Subcutaneous abdominal adipose tissue (tissue), 5 donors: ENCODE measurements at regions not wholly inside any gene's neighbourhood (a gene's known extent, or its start where the extent isn't known, plus 50 kb on each side); places are given as distances from the start of the nearest gene placed in this dataset.
"Not testable (repeated sequence)": the region's sequence is repeated elsewhere in the genome, so short reads cannot be mapped to it uniquely, and the experiment has no call there.

Experiments
- H3K27ac ChIP-seq: one replicate; pipeline ENCODE4 v1.7.0; 2013; ENCODE audit warnings: low read depth, mild to moderate bottlenecking, inconsistent platforms, low read length, moderate library complexity
- H3K27me3 ChIP-seq, 5 donors: one replicate each; pipeline ENCODE4 v1.7.0; 2013; ENCODE audit warnings: low read length in 5 of 5, inconsistent platforms in 1 of 5; ENCODE audit not compliant: control insufficient read depth in 5 of 5, insufficient read depth in 4 of 5
- H3K36me3 ChIP-seq, 5 donors: one replicate each; pipeline ENCODE4 v1.7.0; 2013; ENCODE audit warnings: low read length in 5 of 5; ENCODE audit not compliant: control insufficient read depth in 5 of 5, insufficient read depth in 5 of 5
- H3K4me1 ChIP-seq, 5 donors: one replicate each; pipeline ENCODE4 v1.7.0; 2013; ENCODE audit warnings: low read length in 5 of 5, mild to moderate bottlenecking in 3 of 5, moderate library complexity in 1 of 5; ENCODE audit not compliant: control insufficient read depth in 5 of 5, insufficient read depth in 5 of 5
- H3K4me3 ChIP-seq, 5 donors: one replicate each; pipeline ENCODE4 v1.7.0; 2013; ENCODE audit warnings: low read length in 5 of 5, low read depth in 1 of 5
- H3K9ac ChIP-seq, 5 donors: one replicate each; pipeline ENCODE4 v1.7.0; 2013; ENCODE audit warnings: low read length in 5 of 5, mild to moderate bottlenecking in 4 of 5, moderate library complexity in 3 of 5
- H3K9me3 ChIP-seq, 5 donors: one replicate each; pipeline ENCODE4 v1.7.0; 2013; ENCODE audit warnings: low read length in 5 of 5; ENCODE audit not compliant: control insufficient read depth in 5 of 5
- donor health status: healthy.
- donor health status: healthy.
- donor health status: healthy.
- donor health status: healthy.
- donor health status: healthy.

DNA sequence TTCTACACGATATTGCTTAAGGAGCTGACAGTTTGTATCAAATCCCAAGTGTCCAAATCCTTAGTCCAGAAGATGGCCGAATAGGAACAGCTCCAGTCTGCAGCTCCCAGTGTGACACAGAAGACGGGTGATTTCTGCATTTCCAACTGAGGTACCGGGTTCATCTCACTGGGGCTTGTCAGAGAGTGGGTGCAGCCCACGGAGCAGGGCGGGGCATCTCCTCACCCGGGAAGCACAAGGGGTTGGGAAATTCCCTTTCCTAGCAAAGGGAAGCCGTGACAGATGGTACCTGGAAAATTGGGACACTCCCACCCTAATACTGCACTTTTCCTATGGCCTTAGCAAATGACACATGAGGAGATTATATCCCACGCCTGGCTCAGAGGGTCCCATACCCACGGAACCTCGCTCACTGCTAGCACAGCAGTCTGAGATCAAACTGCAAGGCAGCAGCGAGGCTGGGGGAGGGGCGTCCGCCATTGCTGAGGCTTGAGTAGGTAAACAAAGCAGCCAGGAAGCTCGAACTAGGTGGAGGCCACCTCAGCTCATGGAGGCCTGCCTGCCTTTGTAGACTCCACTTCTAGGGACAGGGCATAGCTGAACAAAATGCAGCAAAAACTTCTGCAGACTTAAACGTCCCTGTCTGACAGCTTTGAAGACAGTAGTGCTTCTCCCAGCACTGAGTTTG lies 162.3 kb upstream of the MAP2 start:
- not testable (repeated sequence) for H3K4me1 ChIP-seq, H3K27me3 ChIP-seq, H3K9me3 ChIP-seq, H3K27ac ChIP-seq, H3K9ac ChIP-seq, H3K36me3 ChIP-seq, H3K4me3 ChIP-seq

DNA sequence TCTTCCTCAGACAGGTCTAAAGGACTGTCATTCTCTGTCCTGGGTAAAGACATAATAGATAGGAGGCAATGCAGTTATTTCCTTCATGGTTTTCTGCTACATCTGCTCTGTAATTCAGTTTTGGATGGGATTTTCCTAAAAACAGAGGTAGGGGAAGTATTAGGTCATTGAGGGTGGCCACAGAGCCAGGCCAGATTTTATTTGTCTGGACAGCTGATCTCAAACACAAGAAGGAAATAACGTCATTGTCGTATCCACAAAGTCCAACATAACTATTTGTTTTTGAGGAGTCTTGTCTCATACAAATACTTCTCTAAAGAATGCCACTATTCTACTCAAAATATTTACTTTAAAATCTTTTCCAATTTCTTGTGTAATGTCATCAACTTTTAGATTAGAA lies 154.8 kb upstream of the MAP2 start:
- Histone ChIP-seq H3K4me3 (no peak overlapping the region), H3K9me3 (no peaks in the 10 kb centered on the region), H3K36me3 (no peaks in the 10 kb centered on the region), H3K27ac (no peak overlapping the region), H3K4me1 (no peaks in the 10 kb centered on the region), H3K27me3 (no peaks in the 10 kb centered on the region), H3K9ac (no peak overlapping the region)

DNA sequence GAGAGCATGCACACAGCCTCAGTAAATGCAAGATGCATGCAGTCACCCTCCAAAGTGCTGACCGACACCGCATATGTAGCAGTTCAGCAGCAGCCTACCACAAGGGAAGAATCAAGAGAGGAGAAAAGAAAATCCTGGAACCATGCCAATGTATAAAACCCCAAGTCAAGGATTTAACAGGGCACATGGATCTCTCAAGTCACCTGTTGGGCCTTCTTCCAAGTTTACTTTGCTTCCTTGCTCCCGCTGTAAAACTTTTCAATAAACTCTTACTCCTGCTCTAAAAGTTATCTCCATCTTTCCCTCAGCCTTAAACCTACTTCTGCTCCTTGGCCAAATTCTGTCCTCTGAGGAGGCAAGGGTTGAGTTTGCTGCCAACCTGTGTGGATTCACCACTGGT lies 147.8 kb upstream of the MAP2 start:
- no peak overlapping the region for H3K9ac ChIP-seq
- no peaks in the 10 kb centered on the region for H3K9me3 ChIP-seq
- no peaks in the 10 kb centered on the region for H3K27me3 ChIP-seq
- no peaks in the 10 kb centered on the region for H3K36me3 ChIP-seq
- H3K27ac ChIP-seq: no peak overlapping the region
- no peak overlapping the region for H3K4me3 ChIP-seq
- no peaks in the 10 kb centered on the region for H3K4me1 ChIP-seq

DNA sequence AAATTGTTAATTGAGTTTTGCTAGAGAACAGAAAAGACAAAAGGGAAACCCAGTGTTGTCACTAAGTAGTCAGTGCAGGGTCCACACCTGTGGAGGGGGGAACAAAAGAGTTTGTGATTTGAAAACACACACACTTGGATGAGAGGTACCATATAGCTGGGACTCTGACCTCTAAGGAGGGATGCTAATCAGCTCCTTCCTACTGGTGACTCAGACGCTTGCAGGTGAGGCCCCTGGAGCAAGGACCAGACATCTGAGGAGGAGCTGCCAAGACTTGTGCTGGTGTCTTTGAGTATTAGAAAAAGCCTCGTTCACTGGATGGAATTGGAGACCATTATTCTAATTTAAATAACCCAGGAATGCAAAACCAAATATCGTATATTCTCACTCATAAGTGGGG lies 146.4 kb upstream of the MAP2 start:
- no peaks in the 10 kb centered on the region for H3K4me1 ChIP-seq
- H3K27me3 ChIP-seq: no peaks in the 10 kb centered on the region
- H3K36me3 ChIP-seq: no peaks in the 10 kb centered on the region
- H3K9ac ChIP-seq: no peak overlapping the region
- H3K9me3 ChIP-seq: peaks cover 0 to 2% (median 0%) of the 10 kb centered on the region in 5 donors
- no peak overlapping the region for H3K4me3 ChIP-seq
- no peak overlapping the region for H3K27ac ChIP-seq

DNA sequence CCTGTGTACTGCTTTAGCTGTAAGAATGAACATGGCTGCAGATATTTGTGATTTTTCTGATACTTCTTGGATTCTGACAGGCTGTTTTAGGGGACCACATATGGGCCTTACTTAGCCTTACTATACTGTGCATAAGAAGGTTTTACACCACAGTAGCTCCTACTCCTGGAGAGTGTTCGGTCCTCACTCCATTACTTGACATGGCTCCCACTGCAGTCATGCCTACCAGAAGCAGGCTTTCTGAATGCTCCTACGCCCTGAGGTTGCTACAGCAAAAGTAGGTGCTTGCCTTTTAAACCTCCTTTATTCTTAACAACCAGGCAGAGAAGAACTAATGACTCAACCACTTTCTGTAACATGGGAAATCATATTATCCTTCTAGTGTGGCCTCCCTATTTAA lies 125.2 kb upstream of the MAP2 start:
- Histone ChIP-seq H3K4me1 (no peaks in the 10 kb centered on the region), H3K9ac (no peak overlapping the region), H3K27me3 (no peaks in the 10 kb centered on the region), H3K36me3 (no peaks in the 10 kb centered on the region), H3K27ac (no peak overlapping the region), H3K9me3 (no peaks in the 10 kb centered on the region), H3K4me3 (no peak overlapping the region)

DNA sequence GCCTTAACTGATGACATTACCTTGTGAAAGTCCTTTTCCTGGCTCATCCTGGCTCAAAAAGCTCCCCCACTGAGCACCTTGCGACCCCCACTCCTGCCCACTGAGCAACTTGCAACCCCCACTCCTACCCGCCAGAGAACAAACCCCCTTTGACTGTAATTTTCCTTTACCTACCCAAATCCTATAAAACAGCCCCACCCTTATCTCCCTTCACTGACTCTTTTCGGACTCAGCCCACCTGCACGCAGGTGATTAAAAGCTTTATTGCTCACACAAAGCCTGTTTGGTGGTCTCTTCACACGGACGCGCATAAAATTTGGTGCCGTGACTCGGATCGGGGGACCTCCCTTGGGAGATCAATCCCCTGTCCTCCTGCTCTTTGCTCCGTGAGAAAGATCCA lies 124.4 kb upstream of the MAP2 start:
- H3K27me3 ChIP-seq, H3K36me3 ChIP-seq, H3K4me1 ChIP-seq, H3K9me3 ChIP-seq, H3K4me3 ChIP-seq, H3K27ac ChIP-seq, H3K9ac ChIP-seq: not testable (repeated sequence)

DNA sequence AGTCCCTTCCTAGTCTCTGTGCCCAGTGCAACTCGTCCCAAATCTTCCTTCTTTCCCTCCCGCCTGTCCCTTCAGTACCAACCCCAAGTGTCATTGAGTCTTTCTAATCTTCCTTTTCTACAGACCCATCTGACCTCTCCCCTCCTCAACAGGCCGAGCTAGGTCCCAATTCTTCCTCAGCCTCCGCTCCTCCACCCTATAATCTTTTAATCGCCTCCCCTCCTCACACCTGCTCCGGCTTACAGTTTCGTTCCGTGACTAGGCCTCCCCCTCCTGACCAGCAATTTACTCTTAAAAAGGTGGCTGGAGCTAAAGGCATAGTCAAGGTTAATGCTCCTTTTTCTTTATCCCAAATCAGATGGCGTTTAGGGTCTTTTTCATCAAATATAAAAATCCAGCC lies 123.1 kb upstream of the MAP2 start:
- not testable (repeated sequence) for H3K9me3 ChIP-seq, H3K4me3 ChIP-seq, H3K27ac ChIP-seq

DNA sequence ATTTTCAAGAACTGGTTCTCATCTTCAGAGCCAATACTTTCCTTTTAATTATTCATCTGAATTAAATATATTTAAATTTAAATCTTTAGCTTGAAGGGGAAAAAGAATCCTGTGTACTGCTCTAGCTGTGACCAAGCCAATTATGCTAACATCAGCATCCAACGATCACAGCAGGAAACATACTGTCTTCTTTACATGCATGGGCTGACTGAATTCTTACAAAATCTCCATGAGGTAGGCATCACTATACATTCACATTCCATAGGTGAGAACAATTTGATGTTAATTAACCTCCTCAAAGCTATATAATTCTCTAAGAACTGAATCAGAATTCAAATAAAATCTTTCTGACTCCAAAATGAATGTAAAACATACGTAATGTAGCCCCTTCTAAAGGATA lies 118.8 kb upstream of the MAP2 start:
- Histone ChIP-seq H3K36me3 (no peaks in the 10 kb centered on the region), H3K4me1 (no peaks in the 10 kb centered on the region), H3K4me3 (no peak overlapping the region), H3K27me3 (peaks cover 0 to 2% (median 0%) of the 10 kb centered on the region in 5 donors), H3K9me3 (no peaks in the 10 kb centered on the region), H3K9ac (no peak overlapping the region), H3K27ac (no peak overlapping the region)

More for the DNA sequence above, 123.1 kb upstream of the MAP2 start:
- H3K9ac ChIP-seq, H3K4me1 ChIP-seq, H3K36me3 ChIP-seq, H3K27me3 ChIP-seq: not testable (repeated sequence)

DNA sequence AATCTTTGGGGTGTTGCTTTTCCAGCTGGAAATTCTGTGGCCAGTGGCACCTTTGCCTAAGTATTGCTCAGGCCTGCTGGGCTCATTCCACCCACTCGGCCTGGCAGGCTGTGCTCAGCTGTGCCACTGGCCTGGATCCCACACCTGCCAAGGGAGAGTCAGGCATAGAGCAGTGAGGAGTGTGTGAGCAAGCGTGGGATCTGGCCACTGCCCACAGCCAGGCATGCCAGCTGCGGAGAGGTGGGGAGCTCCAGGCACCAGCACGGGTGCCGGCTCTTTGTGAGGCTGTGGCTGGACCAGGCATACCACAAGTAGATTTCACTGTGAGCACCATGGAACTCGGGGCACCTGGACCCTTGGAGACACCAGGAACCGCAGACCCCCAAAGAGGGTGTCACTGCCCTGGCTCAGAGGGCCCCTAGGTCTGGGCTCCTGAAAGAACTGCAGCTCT lies 118.1 kb upstream of the MAP2 start:
- no peaks in the 10 kb centered on the region for H3K36me3 ChIP-seq
- H3K4me3 ChIP-seq: no peak overlapping the region
- H3K27me3 ChIP-seq: peaks cover 0 to 2% (median 0%) of the 10 kb centered on the region in 5 donors
- no peak overlapping the region for H3K27ac ChIP-seq
- no peak overlapping the region for H3K9ac ChIP-seq
- H3K9me3 ChIP-seq: no peaks in the 10 kb centered on the region
- no peaks in the 10 kb centered on the region for H3K4me1 ChIP-seq

DNA sequence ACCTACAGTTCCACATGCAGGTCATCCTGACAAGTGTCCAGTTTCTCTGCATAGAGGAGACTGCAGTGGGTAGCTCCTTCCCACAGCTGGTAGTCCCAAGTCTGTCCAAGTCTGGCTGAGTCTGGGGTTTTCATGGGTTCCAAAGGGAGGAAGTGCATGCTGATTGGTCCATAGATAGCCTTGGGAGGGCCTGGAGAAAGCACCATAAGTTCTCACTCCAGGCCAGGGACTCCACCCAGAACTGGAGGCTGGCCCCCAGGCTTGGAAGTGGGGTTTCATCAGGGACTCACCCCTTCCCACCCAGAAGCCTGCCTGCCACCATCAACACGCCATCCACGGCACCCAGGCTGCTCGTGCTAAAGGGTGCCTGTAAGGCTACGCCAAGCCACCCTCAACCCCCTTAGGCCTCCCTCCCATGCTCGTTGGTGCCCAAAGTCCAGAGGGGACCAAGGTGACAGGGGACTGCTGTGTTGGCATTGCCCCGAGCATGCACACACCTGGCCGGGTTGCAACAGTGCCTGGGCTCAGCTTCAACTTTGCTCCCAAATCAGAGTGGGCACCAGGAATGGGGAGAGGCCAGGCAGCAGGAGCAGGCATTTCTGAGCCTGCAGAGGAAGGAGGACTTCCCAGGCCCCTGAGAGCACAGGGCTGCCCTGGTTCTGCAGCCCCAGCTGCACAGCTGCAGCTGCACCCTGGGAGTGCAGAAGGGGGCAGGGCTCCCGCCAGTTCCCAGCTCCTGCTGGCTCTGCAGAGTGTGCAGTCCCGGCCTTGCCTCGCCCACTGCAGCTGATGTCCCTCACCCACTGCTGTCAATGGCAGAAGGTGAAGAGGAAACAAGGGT lies 116.5 kb upstream of the MAP2 start:
- Histone ChIP-seq H3K9ac (no peak overlapping the region), H3K27ac (no peak overlapping the region), H3K27me3 (peaks cover 0 to 2% (median 0%) of the 10 kb centered on the region in 5 donors), H3K4me1 (no peaks in the 10 kb centered on the region), H3K36me3 (no peaks in the 10 kb centered on the region), H3K4me3 (no peak overlapping the region), H3K9me3 (no peaks in the 10 kb centered on the region)
